Transverse colon (tissue), 3 donors: ENCODE measurements at regions not wholly inside any gene's neighbourhood (a gene's known extent, or its start where the extent isn't known, plus 50 kb on each side); places are given as distances from the start of the nearest gene placed in this dataset.

ENCODE experiments used
- CTCF ChIP-seq, 5 experiments: fragments of 200-600 bp in 3 of 5; fragments of 450-650 bp in 2 of 5; sonication (generic) in 3 of 5; IDR thresholded peaks; 1 replicate in 2 of 5; 2 replicates in 3 of 5; pipeline ENCODE4 v1.5.1; 2016 to 2017; ENCODE audit warnings: antibody characterized with exemption in 5 of 5, inconsistent platforms in 3 of 5, mild to moderate bottlenecking in 2 of 5, moderate library complexity in 1 of 5
- EP300 ChIP-seq: sonication (generic); formaldehyde crosslinking; IDR thresholded peaks from one replicate; pipeline ENCODE4 v1.6.1; 2017; ENCODE audit warnings: antibody characterized with exemption, low read depth
- POLR2A ChIP-seq: fragments of 450-650 bp; IDR thresholded peaks from one replicate; pipeline ENCODE4 v1.6.1; 2016; ENCODE audit warnings: antibody characterized with exemption, mild to moderate bottlenecking, moderate library complexity

- TF ChIP-seq POLR2A (no peak), CTCF (IDR thresholded peaks at IDR 0.05) (no peak), EP300 (no peak)
Observed at GRCh38 chr5:84565866-84566265, 181.2 kb upstream of the EDIL3 start.
